ENCODE measurements at regions not wholly inside any gene's neighbourhood (a gene's known extent, or its start where the extent isn't known, plus 50 kb on each side); places are given as distances from the start of the nearest gene placed in this dataset.

GRCh38 chr14:59101476-59101875, 87.0 kb upstream of the DAAM1 start:
- FAIRE-seq: no peak
- no peaks in the 10 kb centered on the region for H3K27me3 ChIP-seq (ENCODE audit: control insufficient read depth, extremely low read depth, insufficient read depth, low read length)
- dilution Hi-C loops (cut with MboI; ENCODE audit: extremely low pct_ligation_motif_present, low sequenced_read_pairs): no loop called here

GRCh38 chr14:59103396-59103795, 85.1 kb upstream of the DAAM1 start:
- Histone ChIP-seq H3K4me3 (ENCODE audit: control insufficient read depth in 2 of 3, extremely low read depth in 1 of 3, insufficient read depth in 2 of 3, low read depth in 1 of 3, low read length in 3 of 3) (no peak overlapping the region), H3K9me1 (ENCODE audit: control insufficient read depth, extremely low read depth, insufficient read depth, low read length) (no peaks in the 10 kb centered on the region), H2AFZ (ENCODE audit: control insufficient read depth, low read length) (no peak overlapping the region), H3K79me2 (ENCODE audit: control insufficient read depth, insufficient read depth, low read length) (no peaks in the 10 kb centered on the region), H3K9me3 (ENCODE audit: control insufficient read depth, low read depth, low read length) (no peaks in the 10 kb centered on the region), H3K9ac (ENCODE audit: control insufficient read depth, extremely low read depth, insufficient read depth, low read length) (no peak overlapping the region), H4K20me1 (ENCODE audit: control insufficient read depth, extremely low read depth, insufficient read depth, low read length) (no peaks in the 10 kb centered on the region), H3K27me3 (ENCODE audit: control insufficient read depth, extremely low read depth, insufficient read depth, low read length) (no peaks in the 10 kb centered on the region), H3K4me1 (ENCODE audit: control insufficient read depth, extremely low read depth, insufficient read depth, low read length) (no peaks in the 10 kb centered on the region), H3K36me3 (ENCODE audit: control insufficient read depth in 2 of 2, extremely low read depth in 1 of 2, insufficient read depth in 2 of 2, low read length in 2 of 2) (no peaks in the 10 kb centered on the region), H3K4me2 (ENCODE audit: control insufficient read depth, extremely low read depth, insufficient read depth, low read depth, low read length) (no peak overlapping the region), H3K27ac (ENCODE audit: control insufficient read depth, insufficient read depth, low read length) (no peak overlapping the region)
- FAIRE-seq (no peak), DNase-seq (ENCODE audit: low read depth, low spot score) (no peak)
- no peak for TF ChIP-seq EZH2 (IDR thresholded peaks at IDR 0.05; ENCODE audit: low read length)
- TF ChIP-seq, protein P1, sequence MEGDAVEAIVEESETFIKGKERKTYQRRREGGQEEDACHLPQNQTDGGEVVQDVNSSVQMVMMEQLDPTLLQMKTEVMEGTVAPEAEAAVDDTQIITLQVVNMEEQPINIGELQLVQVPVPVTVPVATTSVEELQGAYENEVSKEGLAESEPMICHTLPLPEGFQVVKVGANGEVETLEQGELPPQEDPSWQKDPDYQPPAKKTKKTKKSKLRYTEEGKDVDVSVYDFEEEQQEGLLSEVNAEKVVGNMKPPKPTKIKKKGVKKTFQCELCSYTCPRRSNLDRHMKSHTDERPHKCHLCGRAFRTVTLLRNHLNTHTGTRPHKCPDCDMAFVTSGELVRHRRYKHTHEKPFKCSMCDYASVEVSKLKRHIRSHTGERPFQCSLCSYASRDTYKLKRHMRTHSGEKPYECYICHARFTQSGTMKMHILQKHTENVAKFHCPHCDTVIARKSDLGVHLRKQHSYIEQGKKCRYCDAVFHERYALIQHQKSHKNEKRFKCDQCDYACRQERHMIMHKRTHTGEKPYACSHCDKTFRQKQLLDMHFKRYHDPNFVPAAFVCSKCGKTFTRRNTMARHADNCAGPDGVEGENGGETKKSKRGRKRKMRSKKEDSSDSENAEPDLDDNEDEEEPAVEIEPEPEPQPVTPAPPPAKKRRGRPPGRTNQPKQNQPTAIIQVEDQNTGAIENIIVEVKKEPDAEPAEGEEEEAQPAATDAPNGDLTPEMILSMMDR (optimal IDR thresholded peaks at IDR 0.05 in 1 of 3, IDR thresholded peaks at IDR 0.05 in 1 of 3, conservative IDR thresholded peaks at IDR 0.05 in 1 of 3; ENCODE audit: extremely low read depth in 1 of 3, insufficient read depth in 2 of 3, low read length in 3 of 3): no peak
- dilution Hi-C loops (cut with MboI; ENCODE audit: extremely low pct_ligation_motif_present, low sequenced_read_pairs): no loop called here

More at GRCh38 chr14:59101476-59101875, 87.0 kb upstream of the DAAM1 start:
- H3K4me1 ChIP-seq (ENCODE audit: control insufficient read depth, extremely low read depth, insufficient read depth, low read length): no peaks in the 10 kb centered on the region
- no peak overlapping the region for H3K9ac ChIP-seq (ENCODE audit: control insufficient read depth, extremely low read depth, insufficient read depth, low read length)
- no peaks in the 10 kb centered on the region for H4K20me1 ChIP-seq (ENCODE audit: control insufficient read depth, extremely low read depth, insufficient read depth, low read length)
- no peaks in the 10 kb centered on the region for H3K36me3 ChIP-seq (ENCODE audit: control insufficient read depth in 2 of 2, extremely low read depth in 1 of 2, insufficient read depth in 2 of 2, low read length in 2 of 2)
- no peak overlapping the region for H3K27ac ChIP-seq (ENCODE audit: control insufficient read depth, insufficient read depth, low read length)
- DNase-seq (ENCODE audit: low read depth, low spot score): no peak
- no peak overlapping the region for H3K4me2 ChIP-seq (ENCODE audit: control insufficient read depth, extremely low read depth, insufficient read depth, low read depth, low read length)
- H3K9me3 ChIP-seq (ENCODE audit: control insufficient read depth, low read depth, low read length): no peaks in the 10 kb centered on the region
- no peaks in the 10 kb centered on the region for H3K9me1 ChIP-seq (ENCODE audit: control insufficient read depth, extremely low read depth, insufficient read depth, low read length)
- H3K4me3 ChIP-seq (ENCODE audit: control insufficient read depth in 2 of 3, extremely low read depth in 1 of 3, insufficient read depth in 2 of 3, low read depth in 1 of 3, low read length in 3 of 3): no peak overlapping the region
- no peaks in the 10 kb centered on the region for H3K79me2 ChIP-seq (ENCODE audit: control insufficient read depth, insufficient read depth, low read length)
- TF ChIP-seq, protein P1 (optimal IDR thresholded peaks at IDR 0.05 in 1 of 3, IDR thresholded peaks at IDR 0.05 in 1 of 3, conservative IDR thresholded peaks at IDR 0.05 in 1 of 3; ENCODE audit: extremely low read depth in 1 of 3, insufficient read depth in 2 of 3, low read length in 3 of 3): no peak
- TF ChIP-seq EZH2 (IDR thresholded peaks at IDR 0.05; ENCODE audit: low read length): no peak
- H2AFZ ChIP-seq (ENCODE audit: control insufficient read depth, low read length): no peak overlapping the region

All from keratinocyte (primary cell).